ENCODE measurements at regions not wholly inside any gene's neighbourhood (a gene's known extent, or its start where the extent isn't known, plus 50 kb on each side); places are given as distances from the start of the nearest gene placed in this dataset.
"Not testable (repeated sequence)": the region's sequence is repeated elsewhere in the genome, so short reads cannot be mapped to it uniquely, and the experiment has no call there.

- not testable (repeated sequence) for TF ChIP-seq EZH2 (IDR thresholded peaks at IDR 0.05; ENCODE audit: borderline replicate concordance, control insufficient read depth, low read depth, low read length); POLR2AphosphoS5 (IDR thresholded peaks at IDR 0.05; ENCODE audit: low read length); ATF2 (IDR thresholded peaks at IDR 0.05; ENCODE audit: low read length); HDAC2 (IDR thresholded peaks at IDR 0.05); REST (IDR thresholded peaks at IDR 0.05; ENCODE audit: low read depth, low read length)
Measured at GRCh38 chr3:115213052-115213451, 66.0 kb upstream of the ZBTB20 start.
